ENCODE measurements at regions not wholly inside any gene's neighbourhood (a gene's known extent, or its start where the extent isn't known, plus 50 kb on each side); places are given as distances from the start of the nearest gene placed in this dataset.

GRCh38 chr12:24045816-24046257 lies 96.4 kb upstream of the SOX5 start:
- Histone ChIP-seq H3K4me1 (ENCODE audit: insufficient read depth, low read length) (no peaks in the 10 kb centered on the region; the same call in 1 of the 2 replicates), H3K36me3 (ENCODE audit: insufficient read depth, low read length) (no peaks in the 10 kb centered on the region), H3K9ac (ENCODE audit: low read depth, low read length) (no peak overlapping the region), H3K9me3 (ENCODE audit: control insufficient read depth, insufficient read depth, low read length) (no peaks in the 10 kb centered on the region)

GRCh38 chr12:24044941-24045703 lies 95.7 kb upstream of the SOX5 start:
- no peaks in the 10 kb centered on the region for H3K9me3 ChIP-seq (ENCODE audit: control insufficient read depth, insufficient read depth, low read length)
- H3K4me1 ChIP-seq (ENCODE audit: insufficient read depth, low read length) = no peaks in the 10 kb centered on the region; the same call in 1 of the 2 replicates
- no peak overlapping the region for H3K9ac ChIP-seq (ENCODE audit: low read depth, low read length)
- no peaks in the 10 kb centered on the region for H3K36me3 ChIP-seq (ENCODE audit: insufficient read depth, low read length)

- Histone ChIP-seq H3K36me3 (ENCODE audit: insufficient read depth, low read length) (no peaks in the 10 kb centered on the region), H3K9ac (ENCODE audit: low read depth, low read length) (no peak overlapping the region), H3K9me3 (ENCODE audit: control insufficient read depth, insufficient read depth, low read length) (no peaks in the 10 kb centered on the region), H3K4me1 (ENCODE audit: insufficient read depth, low read length) (peaks cover 5% of the 10 kb centered on the region)
These were observed 93.2 kb upstream of the SOX5 start for GRCh38 chr12:24042651-24043050.

GRCh38 chr12:24039113-24039525 lies 89.6 kb upstream of the SOX5 start:
- H3K36me3 ChIP-seq (ENCODE audit: insufficient read depth, low read length) = no peaks in the 10 kb centered on the region
- peaks cover 13% of the 10 kb centered on the region for H3K4me1 ChIP-seq (ENCODE audit: insufficient read depth, low read length)
- no peak overlapping the region for H3K9ac ChIP-seq (ENCODE audit: low read depth, low read length)
- no peaks in the 10 kb centered on the region for H3K9me3 ChIP-seq (ENCODE audit: control insufficient read depth, insufficient read depth, low read length)

GRCh38 chr12:24038211-24038997 lies 88.9 kb upstream of the SOX5 start:
- Histone ChIP-seq H3K9ac (ENCODE audit: low read depth, low read length) (no peak overlapping the region), H3K36me3 (ENCODE audit: insufficient read depth, low read length) (no peaks in the 10 kb centered on the region), H3K9me3 (ENCODE audit: control insufficient read depth, insufficient read depth, low read length) (no peaks in the 10 kb centered on the region)

GRCh38 chr12:24036438-24037216 lies 87.2 kb upstream of the SOX5 start:
- H3K9ac ChIP-seq (ENCODE audit: low read depth, low read length) = no peak overlapping the region
- no peaks in the 10 kb centered on the region for H3K9me3 ChIP-seq (ENCODE audit: control insufficient read depth, insufficient read depth, low read length)
- no peaks in the 10 kb centered on the region for H3K36me3 ChIP-seq (ENCODE audit: insufficient read depth, low read length)
- peaks cover 15% of the 10 kb centered on the region for H3K4me1 ChIP-seq (ENCODE audit: insufficient read depth, low read length)

More at GRCh38 chr12:24038211-24038997, 88.9 kb upstream of the SOX5 start:
- H3K4me1 ChIP-seq (ENCODE audit: insufficient read depth, low read length) = peaks cover 15% of the 10 kb centered on the region

- Histone ChIP-seq H3K4me1 (ENCODE audit: insufficient read depth, low read length) (peaks cover 15% of the 10 kb centered on the region), H3K9me3 (ENCODE audit: control insufficient read depth, insufficient read depth, low read length) (no peaks in the 10 kb centered on the region), H3K36me3 (ENCODE audit: insufficient read depth, low read length) (no peaks in the 10 kb centered on the region), H3K9ac (ENCODE audit: low read depth, low read length) (no peak overlapping the region)
These were observed 85.4 kb upstream of the SOX5 start for GRCh38 chr12:24034894-24035293.

- Histone ChIP-seq H3K9ac (ENCODE audit: low read depth, low read length) (no peak overlapping the region), H3K36me3 (ENCODE audit: insufficient read depth, low read length) (no peaks in the 10 kb centered on the region), H3K9me3 (ENCODE audit: control insufficient read depth, insufficient read depth, low read length) (no peaks in the 10 kb centered on the region), H3K4me1 (ENCODE audit: insufficient read depth, low read length) (peaks cover 15% of the 10 kb centered on the region)
These were observed 84.7 kb upstream of the SOX5 start for GRCh38 chr12:24034160-24034559.

- H3K36me3 ChIP-seq (ENCODE audit: insufficient read depth, low read length) = no peaks in the 10 kb centered on the region
- no peaks in the 10 kb centered on the region for H3K9me3 ChIP-seq (ENCODE audit: control insufficient read depth, insufficient read depth, low read length)
- H3K4me1 ChIP-seq (ENCODE audit: insufficient read depth, low read length) = no peaks in the 10 kb centered on the region
- H3K9ac ChIP-seq (ENCODE audit: low read depth, low read length) = no peak overlapping the region
These were observed 77.9 kb upstream of the SOX5 start for GRCh38 chr12:24027352-24027751.

GRCh38 chr12:24025153-24025798 lies 75.8 kb upstream of the SOX5 start:
- H3K4me1 ChIP-seq (ENCODE audit: insufficient read depth, low read length) = no peaks in the 10 kb centered on the region

GRCh38 chr12:24023081-24023480 lies 73.6 kb upstream of the SOX5 start:
- Histone ChIP-seq H3K9me3 (ENCODE audit: control insufficient read depth, insufficient read depth, low read length) (no peaks in the 10 kb centered on the region), H3K36me3 (ENCODE audit: insufficient read depth, low read length) (no peaks in the 10 kb centered on the region), H3K4me1 (ENCODE audit: insufficient read depth, low read length) (no peaks in the 10 kb centered on the region), H3K9ac (ENCODE audit: low read depth, low read length) (no peak overlapping the region)

More at GRCh38 chr12:24025153-24025798, 75.8 kb upstream of the SOX5 start:
- Histone ChIP-seq H3K36me3 (ENCODE audit: insufficient read depth, low read length) (no peaks in the 10 kb centered on the region), H3K9me3 (ENCODE audit: control insufficient read depth, insufficient read depth, low read length) (no peaks in the 10 kb centered on the region), H3K9ac (ENCODE audit: low read depth, low read length) (no peak overlapping the region)

- Histone ChIP-seq H3K4me1 (ENCODE audit: insufficient read depth, low read length) (no peaks in the 10 kb centered on the region), H3K36me3 (ENCODE audit: insufficient read depth, low read length) (no peaks in the 10 kb centered on the region), H3K9me3 (ENCODE audit: control insufficient read depth, insufficient read depth, low read length) (no peaks in the 10 kb centered on the region), H3K9ac (ENCODE audit: low read depth, low read length) (no peak overlapping the region)
These were observed 71.7 kb upstream of the SOX5 start for GRCh38 chr12:24021164-24021502.

GRCh38 chr12:24020397-24021163 lies 71.1 kb upstream of the SOX5 start:
- H3K4me1 ChIP-seq (ENCODE audit: insufficient read depth, low read length) = no peaks in the 10 kb centered on the region

More at GRCh38 chr12:24020397-24021163, 71.1 kb upstream of the SOX5 start:
- Histone ChIP-seq H3K36me3 (ENCODE audit: insufficient read depth, low read length) (no peaks in the 10 kb centered on the region), H3K9ac (ENCODE audit: low read depth, low read length) (no peak overlapping the region), H3K9me3 (ENCODE audit: control insufficient read depth, insufficient read depth, low read length) (no peaks in the 10 kb centered on the region)

Data from ES-I3 (cell line).